GM18907 (cell line): ENCODE measurements at regions not wholly inside any gene's neighbourhood (a gene's known extent, or its start where the extent isn't known, plus 50 kb on each side); places are given as distances from the start of the nearest gene placed in this dataset.

Source experiments
- ATAC-seq: cut with Tn5 transposase; IDR thresholded peaks from one replicate; pipeline ENCODE4 v1.9.1; 2021; ENCODE audit warnings: mild to moderate bottlenecking, moderate library complexity; ENCODE audit not compliant: unreplicated experiment

DNA sequence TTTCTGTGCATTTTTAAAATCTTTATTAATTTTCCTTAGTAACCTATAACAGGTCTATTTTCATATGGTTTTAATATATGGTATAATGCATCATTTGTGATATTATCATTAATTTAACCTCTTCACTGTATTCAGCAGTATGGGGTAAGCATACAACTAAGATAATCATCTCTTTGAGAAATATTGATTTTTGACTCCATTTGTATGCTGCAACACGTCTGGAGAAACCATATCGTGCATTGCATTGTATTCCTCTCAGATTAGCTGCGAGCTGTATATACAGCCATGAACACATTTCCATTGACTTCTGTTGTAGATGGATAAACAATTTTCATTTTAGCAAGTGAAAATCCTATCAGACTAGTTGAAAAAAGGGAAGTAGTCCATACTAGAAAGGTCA is 2275.8 kb upstream of the PCDH20 start:
- no peak for ATAC-seq

DNA sequence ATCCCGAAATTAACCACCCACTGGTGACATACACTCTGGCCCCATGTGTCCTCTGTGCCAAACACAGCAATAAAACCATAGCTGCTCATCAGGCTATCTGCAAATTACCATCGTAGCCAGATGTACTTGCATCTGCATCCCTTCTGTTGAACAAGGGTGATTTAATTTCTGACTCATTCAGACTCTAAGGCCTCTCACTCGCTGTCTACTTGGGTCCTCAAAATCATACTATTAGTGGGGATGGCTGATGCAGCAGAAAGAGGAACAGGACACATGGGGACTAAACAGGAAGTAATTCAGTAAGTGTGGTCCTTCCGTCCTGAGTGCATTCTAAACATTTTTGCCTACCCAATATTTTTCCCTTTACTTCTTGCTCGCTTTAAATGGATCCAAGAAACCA is 2275.0 kb upstream of the PCDH20 start:
- no peak for ATAC-seq

DNA sequence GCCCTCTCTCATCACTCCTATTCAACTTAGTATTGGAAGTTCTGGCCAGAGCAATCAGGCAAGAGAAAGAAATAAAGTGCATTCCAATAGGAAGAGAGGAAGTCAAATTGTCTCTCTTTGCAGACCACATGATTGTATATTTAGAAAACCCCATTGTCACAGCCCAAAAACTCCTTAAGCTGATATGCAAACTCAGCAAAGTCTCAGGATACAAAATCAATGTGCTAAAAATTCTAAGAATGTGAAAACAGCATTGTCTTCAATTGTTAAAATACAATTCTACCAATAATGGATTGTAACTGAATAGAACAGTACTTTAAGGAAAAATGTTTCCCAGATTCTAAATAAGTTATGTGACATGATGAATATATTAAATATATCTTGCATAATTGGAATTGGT is 2269.2 kb upstream of the PCDH20 start:
- ATAC-seq: no peak

DNA sequence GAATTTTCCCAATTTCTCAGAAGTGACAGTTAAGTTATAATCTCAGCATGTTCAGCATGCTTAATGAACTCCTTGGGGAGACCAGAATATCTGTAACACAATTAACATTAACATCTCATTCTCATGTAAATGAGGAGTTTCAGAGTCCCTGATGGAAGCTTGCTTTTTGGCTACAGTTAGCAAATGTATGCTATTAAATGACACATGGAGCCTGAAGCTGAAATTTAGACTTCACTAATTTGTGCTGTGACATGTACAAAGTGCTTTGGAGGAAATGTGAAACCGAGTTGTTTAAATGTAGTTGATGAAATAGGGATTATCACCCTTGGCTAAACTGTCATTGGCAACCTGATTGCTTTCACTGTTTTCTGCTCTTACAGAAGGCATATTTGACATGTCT is 2265.1 kb upstream of the PCDH20 start:
- ATAC-seq: no peak

DNA sequence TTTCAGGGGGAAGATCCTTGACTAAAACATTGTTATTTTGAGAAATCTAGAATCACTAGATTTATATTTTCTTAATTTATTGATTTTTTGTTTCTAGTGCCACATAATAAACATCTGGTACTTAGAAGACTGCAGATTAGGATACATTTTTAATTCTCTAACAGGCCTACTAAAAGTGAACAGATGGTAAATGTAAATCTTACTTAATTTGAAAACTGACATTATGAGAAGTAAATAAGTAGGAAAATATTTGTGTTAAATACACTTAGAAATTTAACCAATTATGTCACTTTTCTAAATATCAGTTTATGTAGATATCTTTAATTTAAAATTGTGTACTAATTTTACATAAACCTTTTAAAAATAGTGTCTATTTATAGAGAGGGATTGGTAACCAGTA is 2255.6 kb upstream of the PCDH20 start:
- ATAC-seq: no peak

DNA sequence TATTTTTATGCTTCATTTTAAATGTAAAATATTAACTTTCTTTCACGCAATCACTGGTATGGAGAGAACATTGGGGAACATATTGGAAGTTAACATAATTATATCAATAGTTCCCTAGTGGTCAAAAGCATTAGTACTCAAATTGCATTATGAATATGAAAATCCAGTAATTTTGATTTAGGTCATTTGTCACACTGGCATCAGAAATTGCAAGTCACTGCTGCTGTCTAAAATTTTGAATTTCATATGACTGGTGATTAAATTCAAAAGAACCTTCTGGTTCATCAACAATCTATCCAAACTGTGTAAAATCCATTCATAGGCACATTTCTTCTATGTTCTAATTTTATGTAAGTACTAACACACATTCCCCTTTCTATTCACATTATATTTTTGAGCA is 2235.7 kb upstream of the PCDH20 start:
- ATAC-seq: no peak

DNA sequence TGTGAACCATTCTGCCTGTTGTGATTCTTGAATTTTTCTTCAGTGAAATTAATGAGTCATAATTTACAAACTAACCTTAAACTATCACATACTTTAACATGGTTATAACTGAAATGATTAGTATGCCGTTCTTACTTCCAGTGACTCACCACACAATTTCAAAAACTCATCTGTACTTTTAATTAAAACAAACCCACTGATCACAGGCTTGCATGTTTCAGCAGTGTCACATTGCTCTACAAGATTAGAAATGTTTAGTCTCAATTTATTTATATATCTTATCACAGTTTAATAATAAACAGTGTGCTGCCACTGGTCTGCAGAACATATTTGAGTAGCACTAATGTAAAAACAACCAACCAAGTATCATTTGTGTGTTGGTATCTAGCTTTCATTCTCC is 2227.9 kb upstream of the PCDH20 start:
- ATAC-seq: no peak

DNA sequence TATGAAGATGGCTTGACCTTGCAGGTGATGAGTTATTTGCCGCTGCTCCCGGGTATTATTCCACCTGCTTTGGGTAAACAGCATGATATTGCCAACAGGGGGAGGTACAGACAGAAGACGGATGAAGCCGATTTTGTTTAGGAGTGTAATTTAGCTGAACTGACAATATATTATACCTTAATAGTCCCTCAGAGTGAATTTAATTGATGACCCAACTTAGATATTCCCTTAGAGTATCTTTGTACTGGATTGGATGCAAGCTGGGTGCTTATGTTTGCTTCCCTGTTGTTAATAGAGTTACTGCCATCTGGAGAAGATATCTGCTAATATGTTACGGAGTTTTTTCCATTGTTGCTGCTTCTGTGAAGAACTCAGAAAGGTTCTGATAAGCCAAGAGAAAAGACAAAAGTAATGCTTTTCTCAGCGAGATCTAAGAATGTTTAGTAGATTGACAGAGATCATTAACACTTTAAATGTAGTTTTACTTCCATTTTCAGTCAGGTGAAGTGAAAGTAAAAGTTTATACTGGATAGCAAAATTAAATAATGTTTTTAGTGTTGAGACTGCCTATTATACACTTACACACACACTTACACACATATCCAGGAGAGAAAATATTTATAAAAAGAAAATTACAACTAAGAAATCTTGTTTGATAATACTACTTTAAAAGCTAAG is 2220.8 kb upstream of the PCDH20 start:
- ATAC-seq: peak; percentile 72

DNA sequence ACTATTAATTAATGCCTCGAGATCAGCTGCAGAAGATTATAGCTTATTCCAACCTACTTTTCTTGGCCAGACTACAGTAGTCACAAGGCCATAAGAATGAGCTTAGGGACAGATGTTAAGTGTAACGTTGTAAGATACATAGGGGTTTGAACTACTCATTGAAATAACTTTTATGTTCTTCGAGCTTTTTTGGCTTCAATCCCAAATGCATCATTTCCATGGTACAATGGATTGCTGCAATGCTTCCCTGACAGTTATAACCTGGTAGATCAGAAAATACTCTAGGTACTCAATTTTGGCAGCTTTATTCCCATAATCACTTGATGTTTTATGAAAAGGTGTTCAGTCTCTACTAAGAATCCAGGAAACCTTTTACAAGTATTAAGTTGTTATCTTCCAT is 2216.7 kb upstream of the PCDH20 start:
- no peak for ATAC-seq

DNA sequence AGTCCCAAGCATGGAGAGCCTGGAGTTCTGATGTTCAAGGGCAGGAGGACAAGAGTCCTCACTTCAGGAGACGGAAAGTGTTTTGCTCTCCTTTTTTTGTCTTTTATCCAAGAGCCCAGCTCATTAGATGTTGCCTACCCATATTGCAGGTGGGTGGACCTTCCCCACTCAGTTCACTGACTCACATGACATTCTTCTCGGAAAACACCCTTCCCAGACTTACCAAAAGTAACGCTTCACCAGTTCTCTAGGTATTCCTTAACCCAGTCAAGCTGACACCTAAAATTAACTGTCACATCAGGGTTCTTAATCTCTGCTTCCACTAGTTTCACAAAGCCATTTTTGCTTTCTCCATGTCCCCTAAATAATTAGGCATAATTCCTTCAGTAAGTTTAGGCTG is 2215.4 kb upstream of the PCDH20 start:
- ATAC-seq: no peak

DNA sequence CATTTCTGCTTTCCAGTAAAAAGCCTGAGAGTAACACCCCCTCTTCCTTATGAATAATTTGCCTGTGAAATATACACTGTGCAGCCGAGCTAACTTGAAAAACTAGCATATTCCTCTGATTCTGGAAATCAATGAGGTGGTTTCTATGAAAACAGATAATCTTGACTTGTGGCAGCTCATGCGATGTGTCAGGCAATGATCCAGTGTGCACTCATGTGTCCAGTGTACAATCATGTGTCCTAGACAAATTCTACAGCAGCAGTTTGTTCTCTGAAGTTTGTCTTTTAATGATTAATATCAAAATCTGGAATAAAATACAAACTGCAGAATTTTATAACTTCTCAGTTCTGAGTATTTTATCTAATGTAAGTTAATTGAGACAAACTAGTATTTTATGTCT is 2213.9 kb upstream of the PCDH20 start:
- no peak for ATAC-seq

DNA sequence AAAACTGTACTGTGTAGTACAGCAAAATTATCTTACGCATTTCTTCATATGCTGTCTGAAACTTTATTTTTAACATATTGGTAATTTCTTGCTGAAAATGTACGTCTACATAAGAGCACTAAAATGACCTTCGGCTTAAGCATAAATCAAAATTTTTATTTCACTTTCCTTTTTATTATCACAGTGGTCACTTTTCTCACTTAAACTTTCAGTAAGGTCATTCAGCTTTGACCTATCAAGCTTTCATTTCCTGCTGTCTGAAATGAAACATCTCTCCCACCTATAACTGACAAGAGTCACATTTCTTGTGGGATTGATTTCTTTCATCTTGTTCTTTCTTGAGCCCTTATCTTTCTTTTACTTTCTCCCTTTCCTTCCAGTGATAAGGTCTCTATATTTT is 2212.7 kb upstream of the PCDH20 start:
- ATAC-seq: no peak

DNA sequence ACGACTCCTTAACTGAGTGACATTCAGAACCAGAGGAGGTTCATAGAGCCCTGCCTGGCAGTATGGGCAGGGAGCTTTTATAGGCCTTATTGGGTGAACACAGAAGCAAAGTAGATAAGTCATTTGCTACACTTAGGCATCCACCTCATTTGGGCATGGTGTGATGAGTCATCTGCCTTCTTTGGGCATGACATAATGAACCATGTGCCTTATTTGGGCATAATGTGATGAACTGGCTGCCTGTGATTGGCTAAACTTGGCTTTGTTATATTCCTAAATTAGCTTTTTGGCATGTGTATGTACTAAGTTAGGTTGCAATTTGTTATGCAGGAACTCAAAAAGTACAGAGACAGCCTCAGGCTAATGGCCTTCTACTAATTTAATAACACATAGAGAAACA is 2210.2 kb upstream of the PCDH20 start:
- ATAC-seq: no peak

DNA sequence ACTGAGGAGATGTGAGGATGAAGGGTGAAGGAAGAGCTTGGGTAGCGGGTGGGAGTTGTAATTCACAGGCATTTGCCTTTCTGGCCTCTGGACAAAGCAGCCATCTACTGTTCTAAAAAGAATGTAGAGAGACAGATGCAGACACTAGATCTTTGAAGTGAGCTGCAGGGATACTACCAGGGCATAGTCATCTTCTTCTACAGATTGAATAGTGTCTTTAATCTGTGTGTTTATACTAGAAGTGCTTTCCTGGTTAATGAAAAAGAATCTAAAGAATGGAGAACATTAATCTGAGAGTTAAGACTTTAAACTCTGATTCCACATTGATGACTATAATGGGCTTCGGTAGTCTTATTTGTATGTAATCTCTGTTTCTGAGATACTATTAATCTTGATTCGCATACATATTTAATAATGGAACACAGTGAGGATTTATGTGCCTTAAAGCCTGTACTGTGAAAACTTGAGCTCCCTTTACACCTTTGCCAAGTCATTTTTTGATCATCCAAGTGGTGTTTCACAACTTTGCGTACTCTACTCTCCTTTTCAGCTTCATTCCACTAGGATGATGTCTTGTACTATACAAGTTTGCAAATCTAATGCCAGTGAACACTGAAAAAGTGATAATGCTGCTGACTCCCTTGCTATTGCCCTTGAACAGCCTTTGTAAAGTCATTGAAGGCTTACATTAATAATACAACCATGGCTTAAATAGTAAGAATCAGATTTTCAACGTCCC is 2199.4 kb upstream of the PCDH20 start:
- no peak for ATAC-seq

DNA sequence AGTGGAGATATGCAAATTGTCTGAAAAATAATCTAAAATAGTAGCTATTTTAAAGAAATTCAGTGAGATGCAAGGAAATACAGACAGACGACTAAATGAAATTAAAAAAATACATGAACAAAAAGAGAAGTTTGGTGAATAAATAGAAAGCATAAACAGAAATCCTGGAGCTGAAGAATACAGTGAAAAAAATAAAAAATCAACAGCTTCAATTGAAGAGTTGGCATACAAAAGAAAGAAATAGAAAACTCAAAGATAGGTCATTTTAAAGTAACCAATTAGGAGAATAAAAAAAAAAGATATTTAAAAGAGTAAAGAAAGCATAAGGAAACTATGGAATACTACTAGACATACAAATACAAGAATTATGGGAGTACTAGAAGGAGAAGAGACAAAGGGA is 2191.5 kb upstream of the PCDH20 start:
- no peak for ATAC-seq

DNA sequence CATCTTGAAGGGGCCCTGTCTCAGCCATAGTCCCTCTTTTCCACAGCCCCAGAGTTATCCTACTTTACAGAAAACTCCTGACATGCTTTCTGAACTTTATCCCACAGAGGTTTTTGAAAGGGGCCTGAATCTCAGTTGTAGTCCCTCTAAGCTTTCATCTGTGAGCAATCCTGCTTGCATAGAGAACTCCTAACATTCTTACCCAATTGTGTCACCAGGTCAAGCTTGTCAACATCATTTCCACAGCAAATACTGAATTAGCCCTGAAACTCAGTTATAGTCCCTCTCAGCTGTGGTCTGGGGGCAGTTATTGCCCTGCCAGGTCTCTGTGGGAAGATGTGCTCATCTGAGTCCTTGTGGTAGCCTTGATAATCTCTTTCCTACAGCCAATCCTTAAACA is 2190.3 kb upstream of the PCDH20 start:
- no peak for ATAC-seq

DNA sequence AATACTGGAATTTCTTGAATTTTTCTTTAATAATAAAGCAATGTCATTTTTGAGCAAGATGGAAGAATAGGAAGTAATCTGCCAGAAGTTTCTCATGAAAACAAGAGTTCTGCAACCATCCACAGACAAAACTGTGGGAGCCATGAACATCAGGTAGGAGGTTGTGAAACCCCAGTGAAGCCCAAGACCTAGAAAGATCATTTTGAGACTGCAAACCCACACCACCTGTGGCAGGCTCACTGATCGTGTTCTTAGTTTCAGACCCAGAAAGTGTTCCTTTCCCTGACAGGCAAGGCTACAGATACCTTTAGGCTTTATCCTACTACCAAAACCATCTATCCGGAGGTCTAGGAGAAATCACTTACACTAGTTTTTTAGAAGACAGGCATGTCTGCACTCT is 2189.8 kb upstream of the PCDH20 start:
- no peak for ATAC-seq

DNA sequence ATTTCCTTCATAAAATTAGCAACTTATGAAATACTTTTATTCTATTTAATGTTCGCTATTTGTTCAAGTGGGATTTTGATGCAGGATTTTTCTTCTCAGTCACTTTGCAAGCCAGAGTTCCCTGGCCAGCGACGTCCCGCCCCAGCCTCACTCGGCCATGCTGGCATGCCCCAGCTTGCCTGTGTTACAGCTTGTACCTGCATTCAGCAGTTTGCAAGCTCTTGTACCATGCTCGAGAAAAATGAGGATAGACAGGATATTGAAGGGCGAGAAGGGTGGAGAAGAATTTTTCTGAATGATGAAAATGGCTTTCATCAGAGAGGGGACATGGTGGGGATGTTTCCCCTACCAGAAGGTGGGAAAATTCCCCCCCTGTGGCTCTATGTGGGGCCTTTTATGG is 2180.2 kb upstream of the PCDH20 start:
- ATAC-seq: no peak

DNA sequence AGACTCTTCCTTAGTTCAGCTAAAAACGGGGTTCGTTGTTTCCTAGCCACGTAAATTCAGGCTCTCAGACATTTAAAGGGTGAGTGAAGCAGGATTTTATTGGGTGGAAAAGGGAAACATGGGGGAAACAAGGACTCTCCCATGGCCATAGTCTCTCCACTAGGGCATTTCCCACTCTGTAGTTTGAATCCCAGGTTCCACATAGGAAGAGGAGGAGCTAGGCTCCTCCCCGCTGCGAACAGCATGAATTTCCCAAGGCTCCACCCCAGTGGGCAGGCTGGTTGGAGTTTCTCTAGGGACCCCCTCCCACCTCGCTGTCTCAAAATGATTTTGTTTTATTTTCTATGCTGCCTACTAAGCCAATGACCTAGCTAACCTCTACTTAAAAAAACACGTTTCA is 2170.8 kb upstream of the PCDH20 start:
- ATAC-seq: no peak

DNA sequence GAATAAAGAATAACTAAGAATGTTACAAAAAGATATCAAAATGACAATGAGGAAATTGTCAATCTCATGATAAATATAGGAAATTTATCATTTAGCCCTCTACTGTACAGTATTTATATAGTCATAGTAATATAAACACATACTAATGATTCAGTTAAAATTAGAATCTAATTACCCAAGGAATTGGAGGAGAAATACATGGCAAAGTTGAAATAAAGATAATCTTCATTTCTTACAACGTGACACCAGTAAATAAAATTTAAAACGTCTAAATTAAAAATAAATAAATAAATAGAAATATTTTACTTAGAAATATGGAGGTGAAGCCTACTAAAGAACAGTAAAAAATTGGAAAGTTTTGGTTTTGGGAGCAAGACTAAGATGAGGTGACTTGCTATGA is 2163.1 kb upstream of the PCDH20 start:
- ATAC-seq: no peak

DNA sequence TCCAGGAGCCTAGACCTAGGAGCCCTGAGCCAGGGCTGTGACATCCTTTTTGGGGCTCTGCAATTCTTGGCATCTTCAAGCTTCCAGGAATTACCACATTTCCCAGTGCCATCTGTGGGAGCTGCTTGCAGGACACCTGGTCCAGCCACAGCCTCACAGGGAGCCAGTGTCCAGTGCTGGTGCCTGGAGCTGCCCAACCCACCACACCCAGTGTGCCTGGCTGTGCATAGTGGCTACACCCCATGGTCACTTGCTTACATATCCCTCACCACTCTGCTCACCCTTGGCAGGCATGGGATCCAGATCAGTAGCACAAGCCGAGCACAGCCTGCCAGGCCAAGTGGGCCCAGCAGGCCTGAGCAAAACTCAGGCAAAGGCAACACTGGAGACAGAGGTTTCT is 2151.4 kb upstream of the PCDH20 start:
- ATAC-seq: no peak

DNA sequence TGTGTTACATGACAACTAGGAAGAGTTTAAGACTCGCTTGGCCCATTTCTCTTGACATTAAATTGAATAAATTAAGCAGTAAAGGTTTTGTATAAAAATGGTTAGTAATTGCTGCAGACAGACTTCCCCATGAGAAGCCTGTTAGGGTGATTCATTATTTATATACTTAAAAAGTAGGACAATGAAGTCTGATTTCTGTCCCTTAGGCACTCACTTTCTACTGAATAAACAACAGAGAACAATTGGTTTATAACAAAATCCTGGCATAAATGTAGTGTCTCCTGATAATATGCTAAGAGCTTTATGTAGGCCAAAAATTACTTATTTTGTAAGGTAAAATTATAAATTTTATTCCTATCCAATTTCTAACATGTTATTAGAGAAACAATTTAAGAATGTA is 2138.5 kb upstream of the PCDH20 start:
- no peak for ATAC-seq

DNA sequence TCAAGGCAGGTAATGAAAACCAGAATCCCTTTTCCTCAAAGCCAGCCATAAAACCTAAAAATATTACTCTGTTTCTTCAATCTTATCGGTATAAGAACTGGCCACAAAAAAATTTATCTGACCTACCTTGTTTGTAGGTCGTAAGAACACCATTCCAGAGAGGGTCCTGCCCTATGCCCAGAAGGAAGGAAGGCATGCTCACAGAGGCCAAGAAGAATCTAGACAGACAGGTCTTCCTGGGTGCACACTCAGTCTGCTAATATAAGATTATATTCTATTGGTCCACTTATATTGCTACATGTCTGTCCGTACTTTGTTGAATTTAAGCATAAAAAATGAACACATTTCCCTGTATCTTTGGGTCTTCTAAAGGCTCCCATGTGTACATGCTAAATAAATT is 2136.1 kb upstream of the PCDH20 start:
- no peak for ATAC-seq
